Tibial nerve (tissue), 3 donors: ENCODE measurements at regions not wholly inside any gene's neighbourhood (a gene's known extent, or its start where the extent isn't known, plus 50 kb on each side); places are given as distances from the start of the nearest gene placed in this dataset.

ENCODE experiments used
- POLR2A ChIP-seq, 2 donors: fragments of 450-650 bp; IDR thresholded peaks; one replicate each; pipeline ENCODE4 v1.6.1; 2017; ENCODE audit warnings: antibody characterized with exemption in 2 of 2, mild to moderate bottlenecking in 2 of 2, moderate library complexity in 2 of 2
- TF ChIP-seq, protein P1 (sequence below), 5 experiments: fragments of 200-600 bp in 3 of 5; fragments of 450-650 bp in 2 of 5; sonication (generic) in 3 of 5; IDR thresholded peaks; one replicate each; pipeline ENCODE4 v1.5.1; 2016 to 2019; ENCODE audit warnings: antibody characterized with exemption in 5 of 5, mild to moderate bottlenecking in 3 of 5, moderate library complexity in 2 of 5

DNA sequence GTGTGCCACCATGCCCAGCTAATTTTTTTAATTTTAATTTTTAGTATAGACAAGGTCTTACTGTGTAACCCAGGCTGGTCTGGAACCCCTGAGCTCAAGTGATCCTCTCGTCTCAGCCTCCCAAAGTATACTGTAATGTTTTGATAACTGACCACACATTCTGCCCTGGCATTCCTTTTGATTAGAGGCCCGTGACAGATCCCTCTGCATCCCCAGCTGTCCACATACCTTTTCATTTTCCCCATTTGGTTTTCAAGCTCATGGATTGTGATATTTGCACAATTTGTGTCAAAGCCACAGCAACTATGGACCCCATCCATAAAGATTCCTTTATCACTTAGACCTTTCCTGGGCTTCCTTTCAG is 116.8 kb upstream of the ATP1A1 start:
- TF ChIP-seq, protein P1, sequence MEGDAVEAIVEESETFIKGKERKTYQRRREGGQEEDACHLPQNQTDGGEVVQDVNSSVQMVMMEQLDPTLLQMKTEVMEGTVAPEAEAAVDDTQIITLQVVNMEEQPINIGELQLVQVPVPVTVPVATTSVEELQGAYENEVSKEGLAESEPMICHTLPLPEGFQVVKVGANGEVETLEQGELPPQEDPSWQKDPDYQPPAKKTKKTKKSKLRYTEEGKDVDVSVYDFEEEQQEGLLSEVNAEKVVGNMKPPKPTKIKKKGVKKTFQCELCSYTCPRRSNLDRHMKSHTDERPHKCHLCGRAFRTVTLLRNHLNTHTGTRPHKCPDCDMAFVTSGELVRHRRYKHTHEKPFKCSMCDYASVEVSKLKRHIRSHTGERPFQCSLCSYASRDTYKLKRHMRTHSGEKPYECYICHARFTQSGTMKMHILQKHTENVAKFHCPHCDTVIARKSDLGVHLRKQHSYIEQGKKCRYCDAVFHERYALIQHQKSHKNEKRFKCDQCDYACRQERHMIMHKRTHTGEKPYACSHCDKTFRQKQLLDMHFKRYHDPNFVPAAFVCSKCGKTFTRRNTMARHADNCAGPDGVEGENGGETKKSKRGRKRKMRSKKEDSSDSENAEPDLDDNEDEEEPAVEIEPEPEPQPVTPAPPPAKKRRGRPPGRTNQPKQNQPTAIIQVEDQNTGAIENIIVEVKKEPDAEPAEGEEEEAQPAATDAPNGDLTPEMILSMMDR (IDR thresholded peaks at IDR 0.05), result no peak
- no peak for TF ChIP-seq POLR2A (IDR thresholded peaks at IDR 0.05)
